ENCODE measurements at regions not wholly inside any gene's neighbourhood (a gene's known extent, or its start where the extent isn't known, plus 50 kb on each side); places are given as distances from the start of the nearest gene placed in this dataset.
A peak's percentile ranks its signal among the peaks of the same experiment; 100 is the strongest.

- Histone ChIP-seq H3K27me3 (ENCODE audit: insufficient read depth, low read length) (no peaks in the 10 kb centered on the region), H4K20me1 (ENCODE audit: insufficient read depth) (no peaks in the 10 kb centered on the region), H3K4me3 (replicated peaks in 1 of 2; ENCODE audit: low read depth in 1 of 2, low read length in 2 of 2) (no peak overlapping the region), H3K4me2 (ENCODE audit: low read length) (no peak overlapping the region), H3K36me3 (ENCODE audit: control insufficient read depth in 1 of 2, insufficient read depth in 2 of 2, low read length in 2 of 2) (no peaks in the 10 kb centered on the region), H3K4me1 (ENCODE audit: control insufficient read depth in 1 of 2, insufficient read depth in 2 of 2, low read length in 2 of 2) (peaks cover 7 to 13% of the 10 kb centered on the region in 2 experiments; a peak in 3 of 4 replicates), H3K9me2 (ENCODE audit: insufficient read depth) (no peaks in the 10 kb centered on the region), H3K9me3 (ENCODE audit: control insufficient read depth in 1 of 2, insufficient read depth in 1 of 2, low read depth in 1 of 2, low read length in 2 of 2) (no peaks in the 10 kb centered on the region), H3K27ac (ENCODE audit: low read depth, low read length) (no peak overlapping the region), H3K9ac (ENCODE audit: low read length) (no peak overlapping the region), H3K79me2 (ENCODE audit: insufficient read depth, low read length) (no peaks in the 10 kb centered on the region), H2AFZ (ENCODE audit: low read depth, low read length, poor library complexity, severe bottlenecking) (no peak overlapping the region)
- DNase-seq (ENCODE audit: low read depth, low spot score) (no peak), ATAC-seq (no peak)
- CTCF ChIA-PET: interaction anchor here (1.2 to 1.5 kb wide), 2 partner anchors 111 to 492 kb away, joined by 4 to 5 read pairs; no protein-coding TSS in a partner anchor
- RAD21 ChIA-PET (ENCODE audit: low non-redundant PET in 1 of 2, low total read pairs in 2 of 2, uncharacterized antibody in 2 of 2, unreplicated experiment in 2 of 2): no interaction called here
- POLR2A ChIA-PET: no interaction called here
- intact Hi-C loops (cut with micrococcal nuclease): loop anchor here (5.0 kb wide), 3 partner anchors 348 to 583 kb away; no protein-coding TSS in a partner anchor
- TF ChIP-seq EZH2phosphoT487 (IDR thresholded peaks at IDR 0.05; ENCODE audit: borderline replicate concordance) (no peak), EZH2 (IDR thresholded peaks at IDR 0.05) (no peak)
- no TSS peak for BruUV-seq (replicated peaks)
Measured at GRCh38 chr20:4608861-4609260, 77.4 kb upstream of the PRNP start.

DNA sequence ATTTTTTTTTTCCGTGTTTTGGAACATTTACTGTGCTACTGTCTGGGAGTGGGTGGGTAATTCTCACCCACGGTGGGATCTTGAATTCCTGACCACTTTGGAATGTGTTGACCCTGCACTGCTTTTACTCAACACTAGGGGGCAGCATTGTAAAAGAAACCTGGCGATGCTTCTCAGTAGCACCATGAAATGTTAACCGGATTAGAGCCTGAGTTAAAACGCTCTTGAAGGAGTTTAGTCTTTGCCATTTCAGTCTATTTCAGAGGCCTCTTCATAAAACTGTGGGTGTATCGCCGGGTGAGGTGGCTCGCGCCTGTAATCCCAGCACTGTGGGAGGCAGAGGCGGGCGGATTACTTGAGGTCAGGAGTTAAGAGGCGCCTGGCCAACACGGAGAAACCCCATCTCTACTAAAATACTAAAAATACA lies 79.0 kb upstream of the PRNP start:
- RAD21 ChIA-PET (ENCODE audit: low non-redundant PET in 1 of 2, low total read pairs in 2 of 2, uncharacterized antibody in 2 of 2, unreplicated experiment in 2 of 2): no interaction called here
- TF ChIP-seq SIN3A (IDR thresholded peaks at IDR 0.05; ENCODE audit: low read depth) (no peak), JUND (IDR thresholded peaks at IDR 0.05) (no peak), ELF1 (IDR thresholded peaks at IDR 0.05; ENCODE audit: borderline replicate concordance, low read depth) (no peak), ZFX (IDR thresholded peaks at IDR 0.05) (no peak), RAD21 (IDR thresholded peaks at IDR 0.05; ENCODE audit: low read depth) (peak; percentile 95)
- TF ChIP-seq, protein P1, sequence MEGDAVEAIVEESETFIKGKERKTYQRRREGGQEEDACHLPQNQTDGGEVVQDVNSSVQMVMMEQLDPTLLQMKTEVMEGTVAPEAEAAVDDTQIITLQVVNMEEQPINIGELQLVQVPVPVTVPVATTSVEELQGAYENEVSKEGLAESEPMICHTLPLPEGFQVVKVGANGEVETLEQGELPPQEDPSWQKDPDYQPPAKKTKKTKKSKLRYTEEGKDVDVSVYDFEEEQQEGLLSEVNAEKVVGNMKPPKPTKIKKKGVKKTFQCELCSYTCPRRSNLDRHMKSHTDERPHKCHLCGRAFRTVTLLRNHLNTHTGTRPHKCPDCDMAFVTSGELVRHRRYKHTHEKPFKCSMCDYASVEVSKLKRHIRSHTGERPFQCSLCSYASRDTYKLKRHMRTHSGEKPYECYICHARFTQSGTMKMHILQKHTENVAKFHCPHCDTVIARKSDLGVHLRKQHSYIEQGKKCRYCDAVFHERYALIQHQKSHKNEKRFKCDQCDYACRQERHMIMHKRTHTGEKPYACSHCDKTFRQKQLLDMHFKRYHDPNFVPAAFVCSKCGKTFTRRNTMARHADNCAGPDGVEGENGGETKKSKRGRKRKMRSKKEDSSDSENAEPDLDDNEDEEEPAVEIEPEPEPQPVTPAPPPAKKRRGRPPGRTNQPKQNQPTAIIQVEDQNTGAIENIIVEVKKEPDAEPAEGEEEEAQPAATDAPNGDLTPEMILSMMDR (IDR thresholded peaks at IDR 0.05 in 2 of 3, conservative IDR thresholded peaks at IDR 0.05 in 1 of 3; ENCODE audit: borderline replicate concordance in 1 of 3, insufficient read depth in 1 of 3, low read depth in 2 of 3, low read length in 2 of 3): peak; percentile 82 to 96 (median 94)
- ATAC-seq: peak; percentile 91
- no peak overlapping the region for H3K4me3 ChIP-seq (replicated peaks in 1 of 2; ENCODE audit: low read depth in 1 of 2, low read length in 2 of 2)
- no peaks in the 10 kb centered on the region for H3K36me3 ChIP-seq (ENCODE audit: control insufficient read depth in 1 of 2, insufficient read depth in 2 of 2, low read length in 2 of 2)
- H3K9me3 ChIP-seq (ENCODE audit: control insufficient read depth in 1 of 2, insufficient read depth in 1 of 2, low read depth in 1 of 2, low read length in 2 of 2): no peaks in the 10 kb centered on the region
- H3K9ac ChIP-seq (ENCODE audit: low read length): no peak overlapping the region
- intact Hi-C loops (cut with micrococcal nuclease): loop anchor here (1.0 to 5.0 kb wide), 5 partner anchors 113 to 585 kb away; no protein-coding TSS in a partner anchor
- H3K27me3 ChIP-seq (ENCODE audit: insufficient read depth, low read length): no peaks in the 10 kb centered on the region
- H4K20me1 ChIP-seq (ENCODE audit: insufficient read depth): no peaks in the 10 kb centered on the region
- no peaks in the 10 kb centered on the region for H3K79me2 ChIP-seq (ENCODE audit: insufficient read depth, low read length)
- CTCF ChIA-PET: interaction anchor here (1.5 kb wide), 2 partner anchors 112 to 494 kb away, joined by 5 read pairs; no protein-coding TSS in a partner anchor
- no peak overlapping the region for H3K27ac ChIP-seq (ENCODE audit: low read depth, low read length)
- POLR2A ChIA-PET: no interaction called here
- no peaks in the 10 kb centered on the region for H3K9me2 ChIP-seq (ENCODE audit: insufficient read depth)
- peak overlapping the region; percentile 78 for H2AFZ ChIP-seq (ENCODE audit: low read depth, low read length, poor library complexity, severe bottlenecking)
- peak; percentile 51 for DNase-seq (ENCODE audit: low read depth, low spot score)
- H3K4me2 ChIP-seq (ENCODE audit: low read length): peak overlapping the region; percentile 10; the same call in 1 of the 2 replicates
- no TSS peak for BruUV-seq (replicated peaks)
- H3K4me1 ChIP-seq (ENCODE audit: control insufficient read depth in 1 of 2, insufficient read depth in 2 of 2, low read length in 2 of 2): peaks cover under 1 to 9% of the 10 kb centered on the region in 2 experiments; a peak in 3 of 4 replicates
